Left lung (tissue), 4 donors: ENCODE measurements at regions not wholly inside any gene's neighbourhood (a gene's known extent, or its start where the extent isn't known, plus 50 kb on each side); places are given as distances from the start of the nearest gene placed in this dataset.

Experiments
- ATAC-seq: fragments of 200-7000 bp; cut with Tn5 transposase; one replicate; pipeline ENCODE4 v1.9.1; 2020; ENCODE audit warnings: moderate library complexity
- DNase-seq, 4 donors: peaks; one replicate each; pipeline ENCODE4 v3.0.0-alpha.2; 2013 to 2020
- H3K27ac ChIP-seq, 2 donors: fragments of 200-600 bp; sonication (generic) in 1 of 2; one replicate each; pipeline versions ENCODE4 v1.5.0 to v1.8.0; 2020 to 2021
- H3K27me3 ChIP-seq, 2 donors: fragments of 200-600 bp; sonication (generic) in 1 of 2; one replicate each; pipeline versions ENCODE4 v1.5.0 to v1.8.0; 2020 to 2021
- H3K36me3 ChIP-seq, 2 donors: fragments of 200-600 bp; sonication (generic) in 1 of 2; one replicate each; pipeline versions ENCODE4 v1.5.0 to v1.8.0; 2020 to 2021
- H3K4me1 ChIP-seq, 2 donors: fragments of 200-600 bp; one replicate each; pipeline ENCODE4 v1.8.0; 2021
- H3K4me3 ChIP-seq, 2 donors: fragments of 200-600 bp; sonication (generic) in 1 of 2; one replicate each; pipeline versions ENCODE4 v1.5.0 to v1.8.0; 2020 to 2021; ENCODE audit warnings: mild to moderate bottlenecking in 1 of 2
- H3K9me3 ChIP-seq, 2 donors: fragments of 200-600 bp; sonication (generic) in 1 of 2; one replicate each; pipeline versions ENCODE4 v1.5.0 to v1.8.0; 2020 to 2021
- intact Hi-C, 2 donors: fragments of 100-400 bp; cut with DNase I; formaldehyde crosslinking; loops; one replicate each; pipeline versions ENCODE4 v1.11.2 to v1.14.2; 2022
- TF ChIP-seq, protein P1 (sequence below), 2 donors: fragments of 200-600 bp; sonication (generic) in 1 of 2; IDR thresholded peaks; one replicate each; pipeline versions ENCODE4 v1.5.0 to v1.8.0; 2021; ENCODE audit warnings: antibody characterized with exemption in 2 of 2
- donor health status: DM: no; HTN: yes; CAD: no.
- donor health status: DM: no; HTN: no; CAD: no.

GRCh38 chr2:120892271-120892966 lies 156.8 kb downstream of the GLI2 start:
- no peaks in the 10 kb centered on the region for H3K36me3 ChIP-seq
- no peaks in the 10 kb centered on the region for H3K4me1 ChIP-seq
- no peak overlapping the region for H3K27ac ChIP-seq
- ATAC-seq (no peak), DNase-seq (peak in 1 of 4 donors; percentile 31)
- no peak overlapping the region for H3K4me3 ChIP-seq
- H3K9me3 ChIP-seq: no peaks in the 10 kb centered on the region
- peaks cover 0 to 12% of the 10 kb centered on the region in 2 donors for H3K27me3 ChIP-seq
- TF ChIP-seq, protein P1, sequence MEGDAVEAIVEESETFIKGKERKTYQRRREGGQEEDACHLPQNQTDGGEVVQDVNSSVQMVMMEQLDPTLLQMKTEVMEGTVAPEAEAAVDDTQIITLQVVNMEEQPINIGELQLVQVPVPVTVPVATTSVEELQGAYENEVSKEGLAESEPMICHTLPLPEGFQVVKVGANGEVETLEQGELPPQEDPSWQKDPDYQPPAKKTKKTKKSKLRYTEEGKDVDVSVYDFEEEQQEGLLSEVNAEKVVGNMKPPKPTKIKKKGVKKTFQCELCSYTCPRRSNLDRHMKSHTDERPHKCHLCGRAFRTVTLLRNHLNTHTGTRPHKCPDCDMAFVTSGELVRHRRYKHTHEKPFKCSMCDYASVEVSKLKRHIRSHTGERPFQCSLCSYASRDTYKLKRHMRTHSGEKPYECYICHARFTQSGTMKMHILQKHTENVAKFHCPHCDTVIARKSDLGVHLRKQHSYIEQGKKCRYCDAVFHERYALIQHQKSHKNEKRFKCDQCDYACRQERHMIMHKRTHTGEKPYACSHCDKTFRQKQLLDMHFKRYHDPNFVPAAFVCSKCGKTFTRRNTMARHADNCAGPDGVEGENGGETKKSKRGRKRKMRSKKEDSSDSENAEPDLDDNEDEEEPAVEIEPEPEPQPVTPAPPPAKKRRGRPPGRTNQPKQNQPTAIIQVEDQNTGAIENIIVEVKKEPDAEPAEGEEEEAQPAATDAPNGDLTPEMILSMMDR (IDR thresholded peaks at IDR 0.05): no peak
- intact Hi-C loops: no loop called here

DNA sequence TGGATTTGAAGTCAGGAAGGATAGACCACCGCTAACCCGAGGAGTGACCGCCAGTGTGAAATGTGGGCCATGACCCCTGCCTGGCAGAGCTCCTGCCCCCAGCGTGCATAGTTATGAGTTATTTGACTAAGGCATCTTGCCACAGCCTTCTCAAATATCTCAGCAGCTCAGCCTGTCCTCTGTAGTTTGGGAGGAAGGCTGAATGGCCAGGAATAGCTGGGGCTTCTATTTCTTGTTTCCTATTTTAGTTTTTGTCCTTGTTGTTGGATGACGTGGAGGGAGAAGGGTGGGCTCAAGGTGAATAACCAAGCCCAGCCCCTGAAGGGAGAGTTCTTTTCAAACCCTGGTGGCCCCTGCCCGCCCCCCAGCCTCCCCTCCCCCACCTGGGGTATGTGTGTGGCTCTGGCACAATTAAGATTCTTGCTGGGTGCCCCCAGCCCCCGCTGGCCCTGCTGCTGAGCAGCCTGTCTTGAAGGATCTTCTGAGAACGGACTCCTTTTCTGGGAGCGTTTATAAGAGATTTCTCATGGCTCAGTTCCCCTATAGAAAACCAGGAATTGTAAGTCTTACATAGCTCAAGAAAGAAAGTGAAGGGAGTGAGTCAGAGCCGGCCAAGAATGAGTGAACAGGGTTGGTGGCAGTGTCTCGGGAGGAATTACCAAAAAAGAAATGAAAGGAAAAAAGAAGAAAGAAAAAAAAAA lies 157.4 kb downstream of the GLI2 start:
- H3K27ac ChIP-seq: peak overlapping the region in 1 of 2 donors; percentile 44
- H3K27me3 ChIP-seq: peaks cover 0 to 10% of the 10 kb centered on the region in 2 donors
- no peaks in the 10 kb centered on the region for H3K36me3 ChIP-seq
- H3K4me3 ChIP-seq: no peak overlapping the region
- H3K9me3 ChIP-seq: no peaks in the 10 kb centered on the region
- intact Hi-C loops: no loop called here
- DNase-seq: peak in 1 of 4 donors; percentile 49
- H3K4me1 ChIP-seq: no peaks in the 10 kb centered on the region
- TF ChIP-seq, protein P1 (IDR thresholded peaks at IDR 0.05): no peak
- no peak for ATAC-seq

DNA sequence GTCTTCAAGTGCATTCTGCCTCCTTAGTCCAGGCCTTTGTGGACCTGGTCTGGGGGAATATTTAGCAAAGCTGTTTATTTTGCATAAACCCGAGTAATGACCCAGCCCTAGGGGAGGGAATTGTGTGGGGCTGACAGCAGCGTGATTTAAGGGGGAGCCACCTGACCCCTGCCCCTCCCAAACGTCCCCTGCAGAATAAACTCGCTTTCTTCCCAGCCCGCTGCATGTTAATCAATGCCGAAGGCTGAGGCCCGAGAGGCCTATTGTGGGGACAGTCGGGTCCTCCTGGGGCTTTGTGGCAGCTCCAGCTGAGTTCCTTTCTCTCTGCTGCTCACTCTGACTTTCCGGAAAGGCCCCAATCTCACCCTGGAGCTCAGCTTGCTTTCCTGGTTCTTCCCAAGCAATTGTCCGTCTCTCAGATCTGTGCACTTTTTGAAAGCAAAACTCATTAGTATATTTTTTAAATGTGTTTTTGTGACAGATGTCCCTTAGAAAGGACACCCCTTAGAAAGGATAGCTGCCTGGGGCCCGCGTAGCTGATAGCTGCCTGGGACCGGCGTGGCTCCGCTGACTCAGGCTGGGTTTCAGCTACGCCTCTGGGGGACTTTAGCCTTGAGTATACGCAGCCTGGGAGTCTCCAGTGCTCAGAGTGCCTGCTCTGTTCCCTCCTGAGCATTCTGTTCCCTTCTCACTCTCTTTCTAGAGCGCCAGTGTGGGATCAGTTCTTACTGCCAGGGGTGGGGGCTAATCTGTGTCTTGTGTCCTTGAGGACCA lies 158.3 kb downstream of the GLI2 start:
- no peak for ATAC-seq
- Histone ChIP-seq H3K27ac (no peak overlapping the region), H3K4me1 (no peaks in the 10 kb centered on the region), H3K36me3 (no peaks in the 10 kb centered on the region), H3K9me3 (no peaks in the 10 kb centered on the region), H3K4me3 (no peak overlapping the region), H3K27me3 (peaks cover 0 to 10% of the 10 kb centered on the region in 2 donors)
- intact Hi-C loops: no loop called here
- TF ChIP-seq, protein P1 (IDR thresholded peaks at IDR 0.05): no peak
- DNase-seq: peak in 1 of 4 donors; percentile 41

- no peak overlapping the region for H3K27ac ChIP-seq
These were observed 159.3 kb downstream of the GLI2 start for GRCh38 chr2:120894966-120895365.

More at GRCh38 chr2:120894966-120895365, 159.3 kb downstream of the GLI2 start:
- ATAC-seq (no peak), DNase-seq (peak in 1 of 4 donors; percentile 18)
- H3K27me3 ChIP-seq: peaks cover 0 to 10% of the 10 kb centered on the region in 2 donors
- H3K4me1 ChIP-seq: no peaks in the 10 kb centered on the region
- TF ChIP-seq, protein P1 (IDR thresholded peaks at IDR 0.05): no peak
- H3K9me3 ChIP-seq: no peaks in the 10 kb centered on the region
- intact Hi-C loops: no loop called here
- no peaks in the 10 kb centered on the region for H3K36me3 ChIP-seq
- no peak overlapping the region for H3K4me3 ChIP-seq
